OCI-LY7 (cell line): ENCODE measurements at regions not wholly inside any gene's neighbourhood (a gene's known extent, or its start where the extent isn't known, plus 50 kb on each side); places are given as distances from the start of the nearest gene placed in this dataset.

Source experiments
- EZH2phosphoT487 ChIP-seq: fragments of 200-600 bp; sonication (generic); IDR thresholded peaks from 2 replicates; pipeline ENCODE4 v1.6.1; 2018; ENCODE audit warnings: low read depth, borderline replicate concordance, mild to moderate bottlenecking, mixed run types, antibody characterized with exemption, low read length, moderate library complexity, mixed read lengths
- TF ChIP-seq, protein P1 (sequence below): fragments of 200-600 bp; sonication (generic); conservative IDR thresholded peaks from 2 replicates; pipeline ENCODE4 v1.5.1; 2014; ENCODE audit warnings: mild to moderate bottlenecking, antibody characterized with exemption, low read length, moderate library complexity, mixed read lengths

DNA sequence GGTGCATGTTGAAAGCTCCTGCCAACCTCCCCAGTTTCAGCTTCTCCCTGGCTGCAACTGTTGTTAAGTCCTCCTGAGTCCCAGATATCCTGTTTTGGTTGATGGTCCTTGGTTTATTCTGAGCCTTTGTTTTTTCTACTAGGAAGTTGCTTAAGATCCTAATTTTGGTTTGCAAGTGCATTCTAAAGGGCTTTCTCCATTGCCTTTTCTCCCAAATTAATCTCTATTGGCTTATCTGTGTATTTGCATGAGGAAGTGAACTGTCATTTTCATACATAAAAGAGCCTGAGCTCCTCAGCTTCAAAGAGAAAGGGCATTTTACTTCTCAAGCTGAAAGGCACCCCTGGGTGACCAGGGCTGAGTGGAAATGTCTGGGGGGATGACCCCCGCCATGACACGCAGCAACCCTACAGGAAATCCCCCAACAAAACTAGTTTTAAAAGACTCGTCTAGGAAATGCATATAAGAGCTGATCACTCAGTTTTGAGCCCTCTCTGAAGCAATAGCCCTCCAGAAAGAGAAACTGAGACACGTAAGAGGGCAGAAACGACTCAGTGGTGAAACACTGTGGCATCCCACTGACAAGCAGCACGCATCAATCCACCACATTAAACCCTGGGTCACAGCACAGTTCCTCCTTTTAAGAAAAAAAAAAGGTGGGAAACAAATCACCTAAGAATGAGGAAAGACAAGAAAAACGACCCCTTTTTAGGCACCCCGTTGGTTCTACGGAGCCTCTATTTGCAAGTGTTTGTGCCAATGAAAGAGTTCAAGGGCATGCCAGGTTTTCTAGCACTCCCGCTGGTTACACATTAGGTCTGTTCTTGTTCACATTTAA, 140.9 kb downstream of the THBS2 start:
- TF ChIP-seq, protein P1, sequence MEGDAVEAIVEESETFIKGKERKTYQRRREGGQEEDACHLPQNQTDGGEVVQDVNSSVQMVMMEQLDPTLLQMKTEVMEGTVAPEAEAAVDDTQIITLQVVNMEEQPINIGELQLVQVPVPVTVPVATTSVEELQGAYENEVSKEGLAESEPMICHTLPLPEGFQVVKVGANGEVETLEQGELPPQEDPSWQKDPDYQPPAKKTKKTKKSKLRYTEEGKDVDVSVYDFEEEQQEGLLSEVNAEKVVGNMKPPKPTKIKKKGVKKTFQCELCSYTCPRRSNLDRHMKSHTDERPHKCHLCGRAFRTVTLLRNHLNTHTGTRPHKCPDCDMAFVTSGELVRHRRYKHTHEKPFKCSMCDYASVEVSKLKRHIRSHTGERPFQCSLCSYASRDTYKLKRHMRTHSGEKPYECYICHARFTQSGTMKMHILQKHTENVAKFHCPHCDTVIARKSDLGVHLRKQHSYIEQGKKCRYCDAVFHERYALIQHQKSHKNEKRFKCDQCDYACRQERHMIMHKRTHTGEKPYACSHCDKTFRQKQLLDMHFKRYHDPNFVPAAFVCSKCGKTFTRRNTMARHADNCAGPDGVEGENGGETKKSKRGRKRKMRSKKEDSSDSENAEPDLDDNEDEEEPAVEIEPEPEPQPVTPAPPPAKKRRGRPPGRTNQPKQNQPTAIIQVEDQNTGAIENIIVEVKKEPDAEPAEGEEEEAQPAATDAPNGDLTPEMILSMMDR = no peak
- no peak for TF ChIP-seq EZH2phosphoT487
